HG03378 (cell line): ENCODE measurements at regions not wholly inside any gene's neighbourhood (a gene's known extent, or its start where the extent isn't known, plus 50 kb on each side); places are given as distances from the start of the nearest gene placed in this dataset.

Experiments used
- ATAC-seq: cut with Tn5 transposase; IDR thresholded peaks from one replicate; pipeline ENCODE4 v1.9.1; 2021; ENCODE audit warnings: mild to moderate bottlenecking, moderate library complexity; ENCODE audit not compliant: unreplicated experiment

DNA sequence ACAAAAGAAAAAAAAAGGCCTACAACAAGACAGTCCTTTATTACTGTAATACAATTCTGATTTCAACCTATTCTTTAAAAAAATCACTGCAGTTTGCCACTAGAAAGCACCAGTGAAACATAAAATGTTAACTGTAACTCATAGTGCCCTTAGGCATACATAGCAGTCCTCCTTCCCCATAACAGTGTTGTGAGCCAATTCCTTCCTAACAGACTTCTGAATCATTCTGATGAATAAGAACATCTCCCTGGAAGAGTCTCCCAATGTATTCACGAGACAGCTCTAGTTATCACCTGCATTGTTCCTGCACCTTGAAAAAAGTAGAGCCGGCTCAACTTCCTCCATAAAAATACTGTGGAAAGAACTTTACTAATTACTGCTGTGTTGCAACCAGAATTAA, 213.6 kb upstream of the FSCB start:
- ATAC-seq, result no peak

DNA sequence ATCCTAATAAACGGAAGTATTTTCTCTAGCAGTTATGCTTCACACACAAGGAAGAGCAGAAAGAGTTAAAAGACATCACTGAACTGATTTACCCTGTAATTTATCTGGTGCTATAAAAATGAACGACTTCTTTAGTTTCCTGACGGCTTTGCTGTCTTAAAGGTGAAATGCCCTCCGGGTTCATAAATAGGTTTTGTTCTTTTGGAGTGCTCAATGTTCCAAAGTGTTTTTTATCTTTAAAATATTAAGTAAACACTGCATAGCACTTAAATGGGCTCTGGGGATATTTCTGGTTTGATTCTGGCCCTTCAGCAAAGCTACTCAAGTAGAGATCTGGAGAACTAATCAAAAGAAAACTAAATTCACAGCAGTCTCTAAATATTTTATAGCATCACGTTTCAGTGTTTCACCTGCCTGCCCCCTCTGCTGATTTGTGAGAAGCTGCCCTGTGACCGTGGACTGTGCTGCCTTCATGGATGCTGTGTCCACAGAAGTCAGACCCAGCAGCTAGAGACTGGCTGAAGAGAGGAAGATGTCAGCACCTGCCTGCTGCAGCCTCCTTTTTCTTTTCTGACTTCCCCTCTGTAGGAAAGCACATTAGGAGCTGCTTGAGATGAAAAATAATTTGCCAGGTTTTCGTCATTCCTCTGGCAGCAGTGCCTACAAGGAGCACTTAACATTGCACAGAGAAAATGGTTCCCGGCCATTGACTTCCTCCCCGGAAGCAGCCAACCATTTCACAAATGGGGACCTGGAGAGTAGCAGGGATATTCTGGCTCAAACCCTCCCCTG, 205.1 kb upstream of the FSCB start:
- no peak for ATAC-seq

DNA sequence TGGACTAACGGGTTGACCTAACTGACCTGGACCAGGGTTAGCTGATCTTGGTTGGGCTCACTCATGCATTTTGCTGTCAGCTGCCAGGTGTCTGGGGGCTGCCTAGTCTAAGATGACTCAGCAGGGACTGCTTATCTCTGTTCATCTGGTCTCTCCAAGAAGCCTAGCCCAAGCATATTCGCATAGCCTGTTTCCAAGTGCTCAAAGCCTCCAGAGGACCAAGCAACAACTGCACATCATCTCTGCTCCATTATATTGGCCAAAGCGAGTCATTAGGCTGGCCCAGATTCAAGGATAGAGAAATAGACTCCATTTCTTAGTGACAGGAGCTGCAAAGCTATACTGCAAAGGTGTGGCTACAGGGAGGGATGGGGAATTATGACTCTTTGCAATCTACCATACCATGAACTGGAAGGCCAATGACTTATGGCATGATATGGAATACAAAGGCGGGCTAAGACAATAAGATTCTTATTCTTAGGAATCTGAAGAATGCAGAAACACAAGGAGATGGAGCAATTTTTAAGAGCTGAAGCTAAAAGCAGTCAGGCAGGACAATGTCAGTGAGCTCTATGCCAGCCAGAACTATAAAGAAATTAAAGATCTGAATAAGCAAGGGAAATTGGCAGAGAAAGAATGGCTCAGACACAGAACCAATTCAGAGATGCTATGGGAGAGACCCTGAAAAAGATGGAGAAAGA, 194.6 kb upstream of the FSCB start:
- no peak for ATAC-seq

DNA sequence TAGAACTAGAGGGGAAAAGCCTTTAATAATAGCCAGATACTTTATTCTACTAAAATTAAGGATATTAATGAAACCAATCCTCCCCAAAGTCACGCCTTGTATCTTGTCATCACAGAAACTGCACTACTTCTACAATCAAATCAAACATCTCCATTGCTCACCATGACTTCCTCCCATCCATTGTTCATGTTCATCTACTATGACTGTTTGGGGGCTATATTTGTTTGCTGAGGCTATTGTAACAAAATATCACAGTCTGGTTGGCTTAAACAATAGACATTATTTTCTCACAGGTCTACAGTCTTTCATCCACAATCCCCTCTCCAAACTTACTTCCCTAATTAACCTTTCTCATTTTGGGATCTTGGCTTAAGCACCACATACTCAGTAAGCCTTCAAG, 193.6 kb upstream of the FSCB start:
- no peak for ATAC-seq

DNA sequence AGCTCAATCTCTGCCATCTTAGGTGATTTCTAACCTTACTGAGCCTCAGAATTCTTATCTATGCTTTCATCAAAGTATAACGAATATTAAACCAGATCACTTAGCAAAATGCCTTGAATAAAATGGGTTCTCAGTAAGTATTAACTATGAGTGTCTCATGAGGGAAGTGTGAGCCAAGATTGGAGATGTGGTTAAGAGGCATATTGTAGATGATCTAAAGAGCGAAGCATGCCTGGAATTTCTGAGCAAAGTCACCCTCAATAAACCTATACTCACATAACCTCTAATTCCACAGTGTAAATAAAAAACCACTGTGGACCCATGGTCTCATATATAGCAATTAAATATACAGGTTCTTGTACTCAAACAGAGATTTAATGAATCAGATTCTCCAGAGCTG, 193.1 kb upstream of the FSCB start:
- ATAC-seq, result no peak

DNA sequence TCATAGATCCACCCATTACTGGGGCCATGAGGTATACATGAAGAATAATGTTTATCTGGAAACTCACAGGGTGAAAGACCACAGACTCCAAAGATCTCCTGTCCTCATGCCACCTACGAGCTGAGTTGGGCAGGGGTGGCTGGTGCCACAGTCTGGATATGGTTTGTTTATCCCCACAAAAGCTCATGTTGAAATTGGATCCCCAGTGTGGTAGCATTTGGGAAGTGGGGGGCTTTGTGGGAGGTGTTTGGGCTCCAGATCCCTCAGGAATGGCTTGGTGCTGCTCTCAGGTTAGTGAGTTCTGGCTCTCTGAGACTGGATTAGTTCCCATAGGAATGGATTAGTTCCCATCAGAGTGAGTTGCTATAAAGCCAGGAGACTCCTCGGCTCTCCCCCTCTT, 192.3 kb upstream of the FSCB start:
- no peak for ATAC-seq

DNA sequence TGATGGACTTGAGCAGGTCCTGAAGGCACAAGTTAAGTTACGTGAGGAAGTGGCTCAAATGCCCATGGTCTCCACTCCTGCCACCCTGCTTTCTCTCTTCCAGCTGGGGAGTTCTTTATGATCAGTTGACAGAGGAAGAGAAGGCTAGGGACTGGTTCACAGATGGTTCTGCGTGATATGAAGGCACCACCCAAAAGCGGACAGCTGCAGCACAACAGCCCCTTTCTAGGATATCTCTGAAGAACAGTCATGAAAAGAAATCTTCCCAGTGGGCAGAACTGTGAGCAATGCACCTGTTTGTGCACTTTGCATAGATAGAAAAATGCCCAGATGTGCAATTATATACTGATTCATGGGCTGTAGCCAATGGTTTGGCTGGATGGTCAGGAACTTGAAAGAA, 162.4 kb upstream of the FSCB start:
- ATAC-seq, result no peak

DNA sequence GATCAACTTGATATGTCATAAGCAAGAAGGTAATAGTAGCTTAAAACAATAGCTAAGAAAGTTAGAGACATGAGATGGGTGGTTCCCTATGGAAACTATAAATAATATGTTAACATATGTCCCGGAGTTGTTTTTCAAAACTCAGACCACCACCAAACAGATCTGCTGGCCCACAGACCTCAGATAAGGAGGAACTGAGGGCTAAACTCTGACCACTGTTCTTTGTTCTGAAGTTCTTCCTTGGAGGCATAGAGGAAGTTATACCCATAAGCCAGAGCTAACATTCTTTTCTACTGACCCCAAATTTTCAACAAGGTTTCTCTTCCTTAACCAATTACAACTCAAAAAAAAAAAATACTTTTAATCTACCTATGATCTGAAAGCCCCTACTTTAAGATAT, 156.1 kb upstream of the FSCB start:
- ATAC-seq, result no peak

DNA sequence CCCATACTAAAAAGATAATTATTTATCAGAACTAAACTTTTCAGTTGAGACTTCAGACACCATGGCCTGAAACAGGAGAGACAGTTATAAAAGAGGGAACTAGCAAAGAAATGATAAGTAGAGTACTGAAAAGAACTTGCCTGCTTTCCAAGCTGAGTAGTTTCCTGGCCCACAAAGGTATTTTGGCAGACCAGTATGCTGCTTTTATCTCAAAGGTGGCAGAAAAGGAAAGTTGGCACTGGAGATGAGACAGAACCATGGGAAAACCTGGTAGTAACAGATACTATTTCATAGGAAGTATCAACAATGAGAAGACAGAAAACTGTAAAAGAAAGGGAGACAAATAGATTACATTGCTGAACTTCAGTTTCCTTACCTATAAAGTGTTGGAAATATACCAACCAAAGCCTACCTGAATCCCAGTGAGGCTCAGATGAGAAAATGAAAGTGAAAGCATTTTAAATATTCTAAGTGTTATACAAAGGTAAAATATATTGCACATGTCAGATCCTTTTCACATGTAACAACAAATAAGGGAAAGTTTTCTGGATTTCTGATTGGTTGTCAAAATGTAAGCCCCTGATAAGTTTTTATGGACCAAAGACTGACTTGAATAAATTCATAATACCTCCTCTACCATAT, 155.3 kb upstream of the FSCB start:
- no peak for ATAC-seq

DNA sequence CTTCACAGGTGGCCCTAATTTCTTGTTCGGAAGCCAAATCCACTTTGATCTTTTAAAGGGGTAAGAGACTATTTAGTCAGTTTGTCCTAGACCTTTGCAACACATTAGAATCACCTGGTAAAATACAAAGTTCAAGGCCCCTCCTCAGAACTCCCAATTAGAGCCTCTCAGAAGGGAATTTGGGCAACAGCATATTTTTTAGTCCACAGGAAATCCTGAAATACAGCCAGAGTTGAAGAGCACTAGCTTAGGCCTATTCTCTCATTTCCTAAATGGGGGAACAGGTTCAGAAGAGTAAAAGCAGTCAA, 151.3 kb upstream of the FSCB start:
- ATAC-seq, result no peak

DNA sequence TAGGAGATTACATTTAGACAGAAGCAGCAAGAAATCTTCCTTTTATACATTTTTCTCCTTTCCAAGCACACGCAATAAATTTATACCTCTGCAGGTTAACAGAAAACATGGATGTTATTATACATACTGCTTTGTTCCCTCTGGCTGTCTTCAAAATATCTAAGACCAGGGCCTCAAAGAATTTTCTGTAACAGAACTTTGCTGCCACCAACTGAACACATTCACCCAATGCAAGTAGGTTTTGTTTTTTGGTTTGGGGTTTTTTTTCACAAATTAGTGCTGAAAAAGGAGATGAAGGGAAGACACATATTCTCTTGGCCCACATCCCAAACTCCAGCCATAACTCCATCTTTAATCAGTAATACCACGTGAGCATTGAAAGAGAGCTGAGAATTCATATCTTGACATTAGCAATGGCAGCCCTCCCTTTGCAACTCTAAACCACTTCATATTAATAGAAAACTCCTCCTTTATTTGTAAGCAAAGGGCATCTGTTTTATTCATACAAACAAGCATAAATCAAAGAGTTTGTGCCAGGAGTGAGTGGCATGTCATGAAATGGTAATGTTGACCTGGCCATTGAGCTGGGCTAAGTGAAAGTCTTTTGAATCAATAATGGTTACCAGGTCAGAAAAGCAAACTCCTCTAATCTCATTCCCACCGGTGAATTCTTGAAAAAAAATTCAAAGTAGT, 150.8 kb upstream of the FSCB start:
- no peak for ATAC-seq

DNA sequence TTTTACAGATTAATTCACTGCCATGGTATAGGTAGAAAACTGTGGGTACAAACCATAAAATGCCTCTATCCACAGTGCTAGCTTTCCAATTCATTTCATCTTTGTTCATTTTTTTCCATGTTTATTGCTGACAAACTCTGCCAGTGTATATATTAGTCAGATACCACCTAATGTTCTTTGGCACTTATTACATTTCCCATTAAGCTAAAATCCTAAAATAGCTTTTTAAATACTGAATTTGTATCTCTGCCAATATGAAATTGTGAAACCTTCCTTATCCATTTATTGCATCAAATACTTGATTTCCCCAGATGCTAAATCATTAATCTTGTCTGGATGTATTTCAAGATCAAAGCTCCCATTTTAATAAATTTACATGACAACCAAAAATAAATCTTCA, 150.1 kb upstream of the FSCB start:
- ATAC-seq, result no peak

DNA sequence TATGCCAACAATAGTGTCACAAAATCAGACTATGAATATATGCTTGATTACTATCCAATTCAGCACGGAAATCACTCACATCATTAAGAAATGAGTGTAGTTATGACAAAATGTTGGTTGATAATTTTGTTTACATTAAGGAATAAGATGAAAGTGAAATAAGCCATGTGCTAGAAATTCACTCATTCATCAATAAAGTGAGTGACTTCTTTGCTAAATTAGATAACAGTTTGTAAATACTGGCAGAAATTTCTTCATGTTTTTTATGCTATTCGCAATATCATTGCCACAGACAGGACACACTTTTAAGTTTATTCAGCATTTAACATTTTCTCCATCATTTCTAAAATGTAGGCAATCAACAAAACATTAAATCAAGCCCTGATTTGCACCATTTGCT, 147.5 kb upstream of the FSCB start:
- no peak for ATAC-seq

DNA sequence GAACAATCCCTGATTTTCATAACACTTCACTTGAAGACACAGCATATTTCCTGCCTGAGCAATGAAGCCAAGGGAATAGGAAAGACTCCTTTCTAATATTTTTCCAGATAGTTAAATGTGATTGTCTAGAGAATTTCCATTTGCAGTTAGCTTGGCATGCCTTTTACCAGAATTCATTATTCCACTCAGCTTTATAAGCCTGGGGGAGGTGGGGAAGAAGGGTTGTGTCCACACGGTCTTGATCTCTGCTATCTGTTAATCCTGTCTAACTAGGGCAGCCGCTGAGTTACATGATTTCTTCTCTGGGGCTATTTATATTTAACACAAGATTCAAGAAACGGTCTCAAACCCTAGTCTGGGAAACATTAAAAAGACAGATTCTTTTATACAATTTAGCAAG, 146.6 kb upstream of the FSCB start:
- no peak for ATAC-seq

DNA sequence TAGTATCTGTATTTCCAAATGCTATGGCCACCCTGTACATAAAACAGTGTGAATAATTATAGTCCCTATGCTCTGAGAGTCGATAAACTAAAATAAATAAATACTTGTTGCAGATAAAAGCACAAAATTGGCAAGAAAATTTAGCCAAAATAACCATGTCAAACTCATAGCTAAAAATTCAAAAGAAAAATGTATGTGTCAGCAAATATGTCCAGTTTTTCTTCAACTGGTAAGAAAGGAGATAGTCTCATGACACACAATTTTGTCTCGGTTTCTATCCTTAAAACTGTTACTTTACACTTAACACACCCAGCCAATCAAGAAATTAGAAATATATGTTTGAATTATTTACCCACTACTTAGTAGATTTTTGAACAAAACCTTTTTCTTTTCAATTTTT, 145.6 kb upstream of the FSCB start:
- ATAC-seq, result no peak

DNA sequence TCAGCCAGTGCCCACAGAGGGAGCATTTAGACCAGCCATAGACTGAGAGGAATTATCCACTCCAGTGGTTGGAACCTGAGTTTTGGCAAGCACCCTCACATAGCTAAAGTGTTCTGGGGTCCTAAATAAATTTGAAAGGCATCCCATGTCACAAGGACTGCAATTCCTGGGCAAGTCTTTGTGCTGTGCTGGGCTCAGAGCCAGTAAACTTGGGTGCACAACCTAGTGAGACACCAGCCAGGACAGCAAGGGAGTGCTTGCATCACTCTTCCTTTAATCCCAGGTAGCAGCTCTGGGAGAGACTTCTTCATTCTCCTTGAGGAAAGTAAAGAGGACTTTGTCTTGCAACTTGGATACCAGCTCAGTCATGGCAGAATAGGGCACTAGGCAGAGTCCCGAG, 142.0 kb upstream of the FSCB start:
- ATAC-seq, result no peak

DNA sequence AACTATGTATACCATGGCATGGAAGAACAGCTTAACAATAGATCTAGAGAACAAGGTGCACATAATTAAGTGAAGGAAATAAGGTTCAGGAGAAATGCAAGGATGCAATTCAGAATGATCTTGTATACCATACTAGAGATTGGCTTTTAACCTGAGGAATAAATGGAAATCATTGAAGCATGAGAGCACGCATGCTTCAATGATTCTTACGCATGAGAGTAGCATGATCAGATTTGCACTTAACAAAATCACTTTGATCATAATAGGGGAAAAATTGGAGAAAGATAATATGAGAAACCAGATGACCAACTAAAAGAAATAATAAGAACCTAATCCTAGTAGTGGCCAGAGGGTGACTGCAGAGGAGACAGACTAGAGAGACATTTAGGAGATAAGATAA, 133.3 kb upstream of the FSCB start:
- ATAC-seq, result no peak

DNA sequence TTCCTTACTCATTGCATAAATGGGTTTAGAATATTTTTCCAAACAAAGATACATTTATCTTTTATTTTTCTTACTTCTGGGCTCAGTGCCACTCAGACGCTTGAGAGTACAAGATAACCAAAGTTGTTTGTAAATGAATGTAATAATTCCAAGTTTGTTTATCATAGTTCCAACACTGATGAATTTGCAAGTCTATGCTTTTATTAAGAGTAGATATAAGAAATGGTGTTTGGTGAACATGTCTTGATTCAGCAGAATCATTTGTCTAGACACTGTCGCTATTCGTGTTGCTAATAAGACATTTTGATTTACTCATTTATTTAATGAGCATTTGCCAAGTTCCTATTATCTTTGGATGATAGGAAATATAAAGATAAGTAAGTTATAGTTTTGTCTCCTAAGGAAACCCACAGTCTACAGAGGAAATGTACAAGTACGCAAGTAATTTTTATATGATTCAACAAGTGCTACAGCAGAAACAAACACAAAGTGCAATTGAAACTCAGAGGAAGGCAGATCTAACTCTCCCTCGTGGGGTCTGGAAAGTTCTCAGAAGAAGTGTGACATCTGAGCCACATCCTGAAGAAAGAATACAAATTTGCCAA, 132.8 kb upstream of the FSCB start:
- no peak for ATAC-seq

DNA sequence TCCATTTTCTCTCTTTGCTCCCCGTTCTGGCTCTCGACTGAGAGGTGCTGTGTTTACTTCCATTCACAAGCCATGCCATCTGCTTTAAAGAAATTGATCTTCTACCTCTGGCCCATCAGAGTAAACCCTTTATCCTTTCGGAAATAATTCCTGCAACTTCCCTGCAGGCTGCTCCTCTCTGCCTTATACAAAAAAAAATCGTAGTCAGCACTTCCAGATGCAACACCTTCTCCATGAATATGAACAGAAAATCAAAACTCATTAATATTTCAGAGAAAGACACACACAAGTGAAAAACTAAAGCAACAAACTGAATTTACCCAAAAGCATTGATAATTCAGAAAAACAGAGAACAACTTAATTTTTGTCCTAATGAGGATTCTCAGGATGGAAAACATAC, 127.6 kb upstream of the FSCB start:
- no peak for ATAC-seq

DNA sequence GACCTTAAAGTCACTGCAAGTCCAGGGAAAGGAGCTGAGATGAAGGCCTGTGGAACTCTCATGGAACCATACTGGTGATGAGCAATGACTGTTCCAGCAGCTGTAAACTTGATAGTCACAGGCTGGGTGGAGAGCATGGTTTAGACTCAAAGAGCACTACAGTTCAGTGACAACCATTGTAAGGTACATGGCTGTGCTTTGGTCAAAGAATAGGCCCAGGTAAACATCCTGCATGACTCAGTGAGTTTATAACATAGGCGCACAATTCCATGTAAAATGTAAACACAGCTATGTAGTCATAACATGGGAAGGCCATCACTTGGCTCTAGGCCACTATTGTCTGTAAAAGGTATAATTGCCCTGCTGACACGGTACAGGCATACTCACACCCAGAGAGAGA, 119.3 kb upstream of the FSCB start:
- no peak for ATAC-seq

DNA sequence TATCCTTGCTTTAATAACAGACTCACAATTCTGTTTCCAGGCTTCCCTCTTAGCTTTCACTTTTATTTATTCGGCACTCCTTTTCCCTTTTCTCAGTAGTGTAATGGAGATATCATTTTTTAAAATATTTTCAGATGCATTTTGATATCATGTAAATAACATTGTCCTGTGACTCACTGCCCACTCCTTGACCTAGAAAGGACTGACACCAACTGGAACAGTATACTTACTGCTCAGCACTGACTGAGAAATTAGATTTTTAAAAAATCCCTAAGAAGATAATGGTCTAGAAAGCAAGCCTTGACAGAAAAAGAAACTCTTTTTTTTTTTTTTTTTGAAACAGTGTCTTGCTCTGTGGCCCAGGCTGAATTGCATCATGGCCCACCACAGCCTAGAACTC, 118.0 kb upstream of the FSCB start:
- ATAC-seq, result no peak
